ENCODE measurements at regions not wholly inside any gene's neighbourhood (a gene's known extent, or its start where the extent isn't known, plus 50 kb on each side); places are given as distances from the start of the nearest gene placed in this dataset.

DNA sequence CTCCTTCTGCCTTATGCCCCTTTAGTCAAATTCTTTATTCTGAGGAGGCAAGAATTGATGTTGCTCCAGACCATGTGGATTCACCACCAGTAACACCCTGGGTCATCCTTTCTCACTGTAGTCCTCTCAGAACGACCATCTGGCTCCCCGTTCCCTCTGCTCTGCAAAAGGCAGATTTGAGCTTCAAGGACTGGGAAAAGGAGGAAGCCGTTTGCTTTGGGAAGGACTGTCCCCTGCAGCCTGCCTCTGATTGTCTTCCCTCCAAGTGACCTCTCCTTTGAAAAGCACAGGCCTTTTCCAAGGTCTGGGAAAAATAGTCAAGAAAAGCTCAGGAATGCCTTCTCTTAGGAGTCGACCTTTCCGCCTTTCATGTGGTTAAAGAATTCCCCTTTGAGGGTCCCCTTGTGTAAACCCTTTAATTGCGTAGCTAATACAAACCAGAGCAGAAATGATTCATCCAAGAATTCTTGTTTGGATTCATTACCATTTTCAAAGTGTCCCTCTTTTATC is 130.1 kb upstream of the COPS8 start:
- no peak for TF ChIP-seq GATA1 (IDR thresholded peaks at IDR 0.05; ENCODE audit: low read depth, low read length)
- TF ChIP-seq POLR2A (IDR thresholded peaks at IDR 0.05; ENCODE audit: low read length), result no peak
- DNase-seq, result no peak

- TF ChIP-seq GATA1 (IDR thresholded peaks at IDR 0.05; ENCODE audit: low read depth, low read length), result no peak
- TF ChIP-seq POLR2A (IDR thresholded peaks at IDR 0.05; ENCODE audit: low read length), result no peak
- no peak for DNase-seq
Observed at GRCh38 chr2:236956031-236956618, 129.6 kb upstream of the COPS8 start.

DNA sequence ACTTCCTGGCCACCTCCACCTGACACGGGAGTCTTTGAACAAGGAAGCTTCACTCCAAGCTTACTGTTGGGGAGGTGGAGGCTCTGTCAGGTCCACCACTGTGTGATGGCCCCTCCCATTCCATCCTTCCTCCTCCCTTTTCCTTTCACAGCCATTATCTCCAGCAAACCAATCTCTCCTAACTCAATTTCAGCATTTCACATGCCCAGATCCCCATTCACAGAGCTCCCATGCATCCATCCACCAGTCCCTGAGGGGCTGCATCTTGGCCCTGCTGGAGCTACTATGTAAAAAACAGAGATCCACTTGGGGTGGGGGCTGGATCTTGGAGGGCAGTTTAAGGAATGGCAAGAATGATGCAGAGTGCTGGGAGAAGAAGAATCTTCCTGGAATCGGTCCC is 129.0 kb upstream of the COPS8 start:
- DNase-seq, result no peak

DNA sequence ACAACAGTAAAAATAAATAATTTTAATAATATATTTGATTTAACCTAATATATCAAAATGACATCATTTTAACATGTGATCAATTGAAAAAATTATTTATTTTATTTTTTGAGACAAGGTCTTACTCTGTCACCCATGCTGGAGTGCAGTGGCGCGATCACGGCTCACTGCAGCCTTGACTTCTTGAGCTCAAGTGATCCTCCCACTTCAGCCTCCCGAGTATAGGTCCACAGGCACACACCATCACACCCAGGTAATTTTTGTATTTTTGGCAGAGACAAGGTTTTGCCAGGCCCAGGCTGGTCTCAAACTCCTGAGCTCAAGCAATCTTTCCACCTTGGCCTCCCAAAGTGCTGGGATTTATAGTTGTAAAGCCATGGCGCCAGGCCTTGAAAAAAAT is 126.7 kb upstream of the COPS8 start:
- DNase-seq, result no peak
- TF ChIP-seq GATA1 (IDR thresholded peaks at IDR 0.05; ENCODE audit: low read depth, low read length) (no peak), POLR2A (IDR thresholded peaks at IDR 0.05; ENCODE audit: low read length) (no peak)

More for the DNA sequence above, 129.0 kb upstream of the COPS8 start:
- TF ChIP-seq GATA1 (IDR thresholded peaks at IDR 0.05; ENCODE audit: low read depth, low read length) (no peak), POLR2A (IDR thresholded peaks at IDR 0.05; ENCODE audit: low read length) (no peak)

DNA sequence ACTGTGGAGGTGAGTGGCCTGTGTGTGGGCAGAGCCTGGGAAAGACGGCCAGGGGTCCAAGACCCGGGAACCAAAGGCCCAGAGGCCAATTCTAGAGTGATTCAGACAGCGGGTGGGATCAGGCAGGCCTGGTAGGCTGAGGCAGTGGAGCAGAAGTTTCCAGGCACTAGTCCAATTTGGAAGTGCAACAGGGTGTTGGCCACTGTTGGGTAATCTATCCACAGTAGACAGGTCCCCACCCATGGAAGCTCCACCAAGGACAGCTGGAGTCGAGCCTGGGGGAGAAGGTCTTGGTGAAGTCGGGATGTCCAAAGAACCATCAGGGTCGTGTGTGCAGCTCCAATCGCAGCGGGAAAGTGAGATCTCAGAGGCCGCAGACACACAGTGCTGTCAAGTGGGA is 125.8 kb upstream of the COPS8 start:
- TF ChIP-seq POLR2A (IDR thresholded peaks at IDR 0.05; ENCODE audit: low read length), result no peak
- no peak for TF ChIP-seq GATA1 (IDR thresholded peaks at IDR 0.05; ENCODE audit: low read depth, low read length)
- no peak for DNase-seq

DNA sequence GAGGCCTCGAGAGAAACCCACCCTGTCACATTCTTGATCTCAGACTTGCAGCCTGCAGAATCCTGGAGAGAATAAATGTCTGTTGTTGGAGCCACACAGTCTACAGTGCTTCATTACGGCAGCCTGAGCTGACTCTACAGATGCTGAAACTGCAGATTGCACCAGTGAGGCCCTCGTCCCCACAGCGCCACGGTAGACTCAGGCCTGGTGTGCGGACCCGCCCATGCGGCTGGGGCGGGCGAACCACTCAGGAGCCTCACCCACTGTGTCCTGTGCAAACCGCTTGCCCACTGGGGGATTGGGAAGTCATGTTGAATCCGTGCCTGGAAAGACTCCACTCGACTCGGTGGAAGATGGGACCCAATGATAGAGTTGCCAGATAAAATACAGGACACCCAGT is 125.2 kb upstream of the COPS8 start:
- TF ChIP-seq POLR2A (IDR thresholded peaks at IDR 0.05; ENCODE audit: low read length) (no peak), GATA1 (IDR thresholded peaks at IDR 0.05; ENCODE audit: low read depth, low read length) (no peak)
- DNase-seq, result no peak

DNA sequence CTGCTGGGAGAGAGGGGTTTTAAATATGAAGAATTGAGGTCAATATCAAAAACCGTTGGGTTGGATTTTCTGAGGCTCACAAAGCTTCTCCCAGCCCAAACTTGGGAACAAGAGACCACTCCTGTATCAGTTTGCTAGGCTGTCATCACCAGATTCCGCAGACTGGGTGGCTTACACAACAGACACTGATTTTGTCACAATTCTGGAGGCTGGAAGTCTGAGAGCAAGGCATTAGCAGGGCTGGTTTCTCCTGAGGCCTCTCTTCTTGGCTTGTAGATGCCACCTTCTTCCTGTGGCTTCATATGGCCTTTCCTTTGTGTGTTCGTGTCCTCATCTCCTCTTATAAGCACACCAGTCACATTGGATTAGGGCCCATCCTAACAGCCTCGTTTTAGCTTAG is 122.9 kb upstream of the COPS8 start:
- no peak for TF ChIP-seq POLR2A (IDR thresholded peaks at IDR 0.05; ENCODE audit: low read length)
- TF ChIP-seq GATA1 (IDR thresholded peaks at IDR 0.05; ENCODE audit: low read depth, low read length), result no peak
- DNase-seq, result no peak

- no peak for TF ChIP-seq POLR2A (IDR thresholded peaks at IDR 0.05; ENCODE audit: low read length)
- TF ChIP-seq GATA1 (IDR thresholded peaks at IDR 0.05; ENCODE audit: low read depth, low read length), result no peak
- DNase-seq, result no peak
Observed at GRCh38 chr2:236963631-236964182, 122.0 kb upstream of the COPS8 start.

- DNase-seq, result no peak
- TF ChIP-seq GATA1 (IDR thresholded peaks at IDR 0.05; ENCODE audit: low read depth, low read length), result no peak
- no peak for TF ChIP-seq POLR2A (IDR thresholded peaks at IDR 0.05; ENCODE audit: low read length)
Observed at GRCh38 chr2:236964291-236964690, 121.4 kb upstream of the COPS8 start.

GRCh38 chr2:236965021-236965840 is 120.5 kb upstream of the COPS8 start:
- DNase-seq, result no peak
- no peak for TF ChIP-seq POLR2A (IDR thresholded peaks at IDR 0.05; ENCODE audit: low read length)
- TF ChIP-seq GATA1 (IDR thresholded peaks at IDR 0.05; ENCODE audit: low read depth, low read length), result no peak

DNA sequence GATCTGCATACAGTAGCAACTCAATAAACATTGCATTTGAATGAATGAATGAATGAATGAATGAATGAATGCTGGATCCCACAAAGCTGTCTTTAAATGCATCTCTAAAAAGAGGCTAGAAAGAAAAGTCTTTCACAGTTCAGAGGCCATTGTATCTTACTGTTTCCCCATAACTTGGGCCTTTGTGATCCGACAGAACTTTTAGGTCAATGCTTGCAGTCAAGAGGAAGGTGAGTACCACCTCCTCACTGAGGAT is 119.9 kb upstream of the COPS8 start:
- DNase-seq, result no peak
- TF ChIP-seq GATA1 (IDR thresholded peaks at IDR 0.05; ENCODE audit: low read depth, low read length), result no peak
- no peak for TF ChIP-seq POLR2A (IDR thresholded peaks at IDR 0.05; ENCODE audit: low read length)

GRCh38 chr2:236967499-236967783 is 118.2 kb upstream of the COPS8 start:
- no peak for DNase-seq
- TF ChIP-seq POLR2A (IDR thresholded peaks at IDR 0.05; ENCODE audit: low read length) (no peak), GATA1 (IDR thresholded peaks at IDR 0.05; ENCODE audit: low read depth, low read length) (no peak)

- TF ChIP-seq POLR2A (IDR thresholded peaks at IDR 0.05; ENCODE audit: low read length) (no peak), GATA1 (IDR thresholded peaks at IDR 0.05; ENCODE audit: low read depth, low read length) (no peak)
- DNase-seq, result no peak
Observed at GRCh38 chr2:236968101-236968879, 117.4 kb upstream of the COPS8 start.

GRCh38 chr2:236968880-236969534 is 116.7 kb upstream of the COPS8 start:
- DNase-seq, result no peak
- TF ChIP-seq GATA1 (IDR thresholded peaks at IDR 0.05; ENCODE audit: low read depth, low read length), result no peak
- TF ChIP-seq POLR2A (IDR thresholded peaks at IDR 0.05; ENCODE audit: low read length), result no peak

Measured in erythroblast (primary cell).